Esophagus squamous epithelium (tissue), 4 donors: ENCODE measurements at regions not wholly inside any gene's neighbourhood (a gene's known extent, or its start where the extent isn't known, plus 50 kb on each side); places are given as distances from the start of the nearest gene placed in this dataset.

Experiments used
- CTCF ChIP-seq, 6 experiments: fragments of 450-650 bp in 4 of 6; fragments of 200-600 bp in 2 of 6; sonication (generic) in 2 of 6; IDR thresholded peaks; one replicate each; pipeline ENCODE4 v1.5.1; 2016 to 2019; ENCODE audit warnings: antibody characterized with exemption in 6 of 6, mild to moderate bottlenecking in 4 of 6, moderate library complexity in 4 of 6
- POLR2A ChIP-seq, 4 donors: fragments of 450-650 bp; IDR thresholded peaks; one replicate each; pipeline ENCODE4 v1.6.1; 2017; ENCODE audit warnings: antibody characterized with exemption in 4 of 4, mild to moderate bottlenecking in 4 of 4, moderate library complexity in 3 of 4

- TF ChIP-seq CTCF (IDR thresholded peaks at IDR 0.05) (no peak), POLR2A (IDR thresholded peaks at IDR 0.05) (no peak)
Observed at GRCh38 chr1:208928349-208929010, 655.0 kb upstream of the CAMK1G start.
